ENCODE measurements at regions not wholly inside any gene's neighbourhood (a gene's known extent, or its start where the extent isn't known, plus 50 kb on each side); places are given as distances from the start of the nearest gene placed in this dataset.

- TF ChIP-seq TRIM24 (IDR thresholded peaks at IDR 0.05), result no peak
- TF ChIP-seq HDGF (IDR thresholded peaks at IDR 0.05), result no peak
- no peak for TF ChIP-seq NFXL1 (CRISPR knock-in tag; IDR thresholded peaks at IDR 0.05)
- TF ChIP-seq ETV6 (IDR thresholded peaks at IDR 0.05; ENCODE audit: borderline replicate concordance in 1 of 2, low read depth in 2 of 2, low read length in 1 of 2), result no peak
- no peak for TF ChIP-seq ETV6 (CRISPR knock-in tag; IDR thresholded peaks at IDR 0.05; ENCODE audit: borderline replicate concordance)
- TF ChIP-seq NR3C1 (CRISPR knock-in tag; IDR thresholded peaks at IDR 0.05), result no peak
- no peak for TF ChIP-seq POLR2A (conservative IDR thresholded peaks at IDR 0.05)
- no peak for TF ChIP-seq ARID2 (IDR thresholded peaks at IDR 0.05)
- no peak for TF ChIP-seq EHMT2 (IDR thresholded peaks at IDR 0.05)
- no peak for TF ChIP-seq NBN (IDR thresholded peaks at IDR 0.05; ENCODE audit: low read depth)
- TF ChIP-seq ZNF695 (CRISPR knock-in tag; IDR thresholded peaks at IDR 0.05), result no peak
Observed at GRCh38 chr15:100733101-100733842, 130.9 kb downstream of the ASB7 start.

All from K562 (cell line).